Heart left ventricle (tissue), 16 donors: ENCODE measurements at regions not wholly inside any gene's neighbourhood (a gene's known extent, or its start where the extent isn't known, plus 50 kb on each side); places are given as distances from the start of the nearest gene placed in this dataset.
A peak's percentile ranks its signal among the peaks of the same experiment; 100 is the strongest.

ENCODE experiments used
- ATAC-seq, 4 donors: fragments of 200-7000 bp; cut with Tn5 transposase; one replicate each; pipeline ENCODE4 v1.9.1; 2020 to 2022; ENCODE audit warnings: moderate library complexity in 4 of 4, mild to moderate bottlenecking in 3 of 4, moderate number of reproducible peaks in 1 of 4
- DNase-seq, 5 donors: peaks; one replicate each; pipeline ENCODE4 v3.0.0-alpha.2; 2020
- H3K27ac ChIP-seq, 12 donors: fragments of 200-600 bp; sonication (generic) in 4 of 12; one replicate each; pipeline versions ENCODE4 v1.5.0 to v1.8.0; 2016 to 2022; ENCODE audit warnings: mild to moderate bottlenecking in 2 of 12
- H3K27me3 ChIP-seq, 9 donors: fragments of 200-600 bp; sonication (generic) in 2 of 9; one replicate each; pipeline versions ENCODE4 v1.5.1 to v1.8.0; 2016 to 2022; ENCODE audit warnings: mild to moderate bottlenecking in 3 of 9
- H3K36me3 ChIP-seq, 9 donors: fragments of 200-600 bp; sonication (generic) in 2 of 9; one replicate each; pipeline versions ENCODE4 v1.5.0 to v1.8.0; 2018 to 2022; ENCODE audit warnings: mild to moderate bottlenecking in 2 of 9
- H3K4me1 ChIP-seq, 12 donors: fragments of 200-600 bp; sonication (generic) in 4 of 12; one replicate each; pipeline versions ENCODE4 v1.5.0 to v1.8.0; 2016 to 2022; ENCODE audit warnings: mild to moderate bottlenecking in 3 of 12
- H3K4me3 ChIP-seq, 12 donors: fragments of 200-600 bp; sonication (generic) in 4 of 12; one replicate each; pipeline versions ENCODE4 v1.5.0 to v1.8.0; 2017 to 2022; ENCODE audit warnings: mild to moderate bottlenecking in 9 of 12, moderate library complexity in 4 of 12
- H3K9me3 ChIP-seq, 12 donors: fragments of 200-600 bp; sonication (generic) in 4 of 12; one replicate each; pipeline versions ENCODE4 v1.5.0 to v1.8.0; 2016 to 2022; ENCODE audit warnings: mild to moderate bottlenecking in 1 of 12
- POLR2A ChIP-seq, 2 donors: fragments of 450-650 bp; IDR thresholded peaks; one replicate each; pipeline ENCODE4 v1.6.1; 2017; ENCODE audit warnings: antibody characterized with exemption in 2 of 2, mild to moderate bottlenecking in 2 of 2, moderate library complexity in 2 of 2
- whole genome bisulfite sequencing, 4 donors: extraction: QIAGEN DNeasy Blood & Tissue Kit in 2 of 4; methylation state at CpG; one replicate each; pipeline versions ENCODE4 v1.1.5 to v1.1.7; 2013 to 2018; 5-methylcytosine and 5-hydroxymethylcytosine counted together
- intact Hi-C, 10 donors: fragments of 100-400 bp; cut with DNase I; formaldehyde crosslinking; loops; one replicate each; pipeline versions ENCODE4 v1.11.1 to v1.14.2; 2022
- TF ChIP-seq, protein P1 (sequence below), 12 donors: fragments of 200-600 bp; sonication (generic) in 4 of 12; IDR thresholded peaks; one replicate each; pipeline versions ENCODE4 v1.5.0 to v1.8.0; 2018 to 2022; ENCODE audit warnings: antibody characterized with exemption in 12 of 12, mild to moderate bottlenecking in 5 of 12
- donor health status: ischemic (EF 13 %, LVEDD 7.1; RV severe dilation, severe dysfunction).
- donor health status: healthy with polysubstance abuse.
- donor health status: DM: no; HTN: yes; CAD: no.
- donor health status: DM: no; HTN: no; CAD: no.
- donor health status: ischemic (EF 25% LVEDD 6.9; RV normal size, moderate dysfunction).
- donor health status: ischemic (EF 25% LVEDD 5.7; RV mildly dilated, moderate dysfunction).
- donor health status: healthy.
- donor health status: DM: yes; HTN: yes; CAD: no.
- donor health status: ischemic (EF 35%, LVEDD 5.7; RV mildly dilated, moderate dysfunction).
- donor health status: nonischemic (EF 11% LVEDD 7.7; RV severe dilation, severe dysfunction).
- donor health status: DM: yes; HTN: yes; CAD: no.
- donor health status: PGD.
- donor health status: ischemic (EF 29% LVEDD 5.4; RV normal size, mild dysfunction).
- donor health status: nonischemic (EF 23%, LVEDD 6.1; RV moderate dilation, normal function).

DNA sequence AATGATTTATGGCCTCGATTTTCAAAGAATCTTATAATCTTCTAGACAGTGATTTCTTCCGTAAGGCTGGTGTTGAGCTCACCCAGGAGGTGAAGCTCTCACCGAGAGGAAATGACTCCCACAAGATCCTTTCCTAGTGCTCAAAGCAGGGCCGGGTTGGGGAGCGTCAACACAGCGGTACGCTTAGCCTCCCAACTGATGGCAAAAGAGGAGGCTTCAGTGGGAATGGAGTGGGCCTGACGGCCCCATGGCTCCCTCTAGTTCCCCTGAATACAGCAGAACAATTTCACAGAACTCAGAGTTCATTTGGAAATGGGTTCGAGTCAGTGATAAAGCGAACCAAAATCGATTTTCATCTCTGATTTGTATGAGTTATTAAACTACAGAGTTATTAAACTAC, 449.5 kb downstream of the KLF12 start:
- 93 to 94% (median 93%) methylated on average over 11 of the region's 11 CpGs for WGBS, 4 donors
- Histone ChIP-seq H3K36me3 (peaks cover 0 to 7% (median 0%) of the 10 kb centered on the region in 9 donors), H3K4me3 (no peak overlapping the region), H3K4me1 (peaks cover 0 to 2% (median 0%) of the 10 kb centered on the region in 12 donors), H3K27me3 (no peaks in the 10 kb centered on the region), H3K27ac (no peak overlapping the region), H3K9me3 (no peaks in the 10 kb centered on the region)
- DNase-seq = no peak
- TF ChIP-seq, protein P1, sequence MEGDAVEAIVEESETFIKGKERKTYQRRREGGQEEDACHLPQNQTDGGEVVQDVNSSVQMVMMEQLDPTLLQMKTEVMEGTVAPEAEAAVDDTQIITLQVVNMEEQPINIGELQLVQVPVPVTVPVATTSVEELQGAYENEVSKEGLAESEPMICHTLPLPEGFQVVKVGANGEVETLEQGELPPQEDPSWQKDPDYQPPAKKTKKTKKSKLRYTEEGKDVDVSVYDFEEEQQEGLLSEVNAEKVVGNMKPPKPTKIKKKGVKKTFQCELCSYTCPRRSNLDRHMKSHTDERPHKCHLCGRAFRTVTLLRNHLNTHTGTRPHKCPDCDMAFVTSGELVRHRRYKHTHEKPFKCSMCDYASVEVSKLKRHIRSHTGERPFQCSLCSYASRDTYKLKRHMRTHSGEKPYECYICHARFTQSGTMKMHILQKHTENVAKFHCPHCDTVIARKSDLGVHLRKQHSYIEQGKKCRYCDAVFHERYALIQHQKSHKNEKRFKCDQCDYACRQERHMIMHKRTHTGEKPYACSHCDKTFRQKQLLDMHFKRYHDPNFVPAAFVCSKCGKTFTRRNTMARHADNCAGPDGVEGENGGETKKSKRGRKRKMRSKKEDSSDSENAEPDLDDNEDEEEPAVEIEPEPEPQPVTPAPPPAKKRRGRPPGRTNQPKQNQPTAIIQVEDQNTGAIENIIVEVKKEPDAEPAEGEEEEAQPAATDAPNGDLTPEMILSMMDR (IDR thresholded peaks at IDR 0.05) = no peak
- TF ChIP-seq POLR2A (IDR thresholded peaks at IDR 0.05) = no peak
- ATAC-seq = no peak
- intact Hi-C loops = no loop called here

DNA sequence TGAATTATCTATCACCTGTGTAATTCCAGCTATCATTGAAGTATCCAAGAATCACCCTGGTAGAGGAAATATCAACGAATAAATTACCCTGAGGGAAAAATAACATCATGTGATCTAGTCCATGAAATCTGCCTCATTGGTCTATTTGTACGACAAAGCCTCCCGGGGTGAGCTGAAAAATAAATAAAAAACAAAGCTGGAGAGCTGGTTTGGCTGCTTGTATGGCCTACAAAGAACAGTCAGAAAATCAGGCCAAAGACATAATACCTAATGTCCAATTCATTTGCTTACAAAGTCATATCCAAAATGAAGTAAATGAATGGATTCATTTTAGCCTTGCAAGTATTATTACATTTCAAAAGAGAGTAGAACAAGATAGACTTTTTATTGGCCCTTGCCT, 449.9 kb downstream of the KLF12 start:
- H3K27ac ChIP-seq = no peak overlapping the region
- no peaks in the 10 kb centered on the region for H3K9me3 ChIP-seq
- no peak for TF ChIP-seq POLR2A (IDR thresholded peaks at IDR 0.05)
- TF ChIP-seq, protein P1 (IDR thresholded peaks at IDR 0.05) = no peak
- intact Hi-C loops = no loop called here
- no peaks in the 10 kb centered on the region for H3K27me3 ChIP-seq
- no peak for ATAC-seq
- H3K36me3 ChIP-seq = peaks cover 0 to 4% (median 0%) of the 10 kb centered on the region in 9 donors
- H3K4me1 ChIP-seq = peaks cover 0 to 2% (median 0%) of the 10 kb centered on the region in 12 donors
- WGBS, 4 donors = 82 to 94% (median 90%) methylated on average over 3 of the region's 3 CpGs
- no peak overlapping the region for H3K4me3 ChIP-seq
- no peak for DNase-seq

DNA sequence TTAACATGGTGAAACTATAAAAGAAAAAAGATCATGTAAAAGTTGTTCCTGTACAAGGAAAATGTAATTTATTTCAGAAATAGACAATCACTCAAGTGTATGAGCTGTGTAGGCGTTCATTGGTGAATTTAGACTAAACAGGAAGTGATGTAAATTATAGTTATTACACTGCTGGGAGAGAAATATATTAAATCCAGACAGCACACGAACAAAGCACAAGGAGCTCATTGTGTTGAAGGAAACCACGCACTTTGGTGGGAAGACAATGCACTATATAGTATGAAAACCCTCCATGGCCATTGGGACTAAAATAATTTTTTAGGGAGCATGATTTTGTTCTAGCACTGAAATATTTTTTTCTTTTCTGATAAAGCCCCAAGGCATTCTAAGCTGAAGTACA, 450.5 kb downstream of the KLF12 start:
- Histone ChIP-seq H3K9me3 (no peaks in the 10 kb centered on the region), H3K4me1 (peaks cover 0 to 2% (median 0%) of the 10 kb centered on the region in 12 donors), H3K27me3 (no peaks in the 10 kb centered on the region), H3K36me3 (peaks cover 0 to 2% (median 0%) of the 10 kb centered on the region in 9 donors), H3K4me3 (no peak overlapping the region), H3K27ac (no peak overlapping the region)
- TF ChIP-seq POLR2A (IDR thresholded peaks at IDR 0.05) = no peak
- TF ChIP-seq, protein P1 (IDR thresholded peaks at IDR 0.05) = no peak
- DNase-seq = no peak
- peak in 1 of 4 donors; percentile 26 for ATAC-seq
- 77 to 89% (median 86%) methylated on average over 3 of the region's 3 CpGs for WGBS, 4 donors
- intact Hi-C loops = no loop called here

DNA sequence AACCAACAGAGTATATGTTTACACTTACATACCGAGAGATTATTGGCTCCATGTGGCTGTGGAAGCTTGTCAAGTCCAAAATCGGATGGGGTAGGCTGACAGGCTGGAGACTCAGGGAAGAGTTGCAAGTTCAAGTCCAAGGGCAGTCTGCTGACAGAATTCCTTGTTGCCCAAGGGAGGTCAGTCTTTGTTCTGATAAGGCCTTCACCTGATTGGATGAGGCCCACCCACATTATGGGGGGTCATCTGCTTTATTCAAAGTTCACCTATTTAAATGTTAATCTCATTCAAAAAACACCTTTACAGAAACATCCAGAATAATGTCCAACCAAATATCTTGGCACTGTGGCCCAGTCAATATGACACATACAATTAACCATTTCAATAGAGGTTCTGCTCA, 452.4 kb downstream of the KLF12 start:
- intact Hi-C loops = no loop called here
- H3K27me3 ChIP-seq = no peaks in the 10 kb centered on the region

More for the DNA sequence above, 452.4 kb downstream of the KLF12 start:
- Histone ChIP-seq H3K9me3 (no peaks in the 10 kb centered on the region), H3K27ac (no peak overlapping the region), H3K4me3 (no peak overlapping the region), H3K4me1 (peaks cover 0 to 12% (median 0%) of the 10 kb centered on the region in 12 donors), H3K36me3 (no peaks in the 10 kb centered on the region)
- TF ChIP-seq POLR2A (IDR thresholded peaks at IDR 0.05) = no peak
- TF ChIP-seq, protein P1 (IDR thresholded peaks at IDR 0.05) = no peak
- 77 to 91% (median 79%) methylated on average over 2 of the region's 2 CpGs for WGBS, 4 donors
- ATAC-seq (no peak), DNase-seq (no peak)
